GM18858 (cell line): ENCODE measurements at regions not wholly inside any gene's neighbourhood (a gene's known extent, or its start where the extent isn't known, plus 50 kb on each side); places are given as distances from the start of the nearest gene placed in this dataset.

Source experiments
- ATAC-seq: cut with Tn5 transposase; IDR thresholded peaks from one replicate; pipeline ENCODE4 v1.9.1; 2021; ENCODE audit not compliant: unreplicated experiment

DNA sequence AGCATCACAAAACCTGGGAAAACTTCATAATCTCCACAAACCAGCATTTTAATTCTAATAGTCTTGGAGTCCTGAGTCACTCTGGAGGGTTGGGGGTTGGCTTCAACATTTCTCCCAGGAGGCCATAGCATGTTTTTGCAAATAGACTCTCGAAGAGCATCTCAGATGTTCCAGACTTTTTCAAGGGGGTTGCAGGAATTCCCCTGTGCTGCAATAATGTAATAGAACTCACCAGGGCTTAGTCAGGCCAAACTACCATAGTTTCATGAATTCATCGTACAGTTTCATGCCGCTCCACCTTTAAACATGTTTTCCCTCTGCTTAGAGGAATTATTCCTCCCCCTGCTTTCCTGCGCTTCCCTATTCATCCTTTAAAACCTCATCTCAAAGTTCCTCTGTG is 499.5 kb upstream of the KLF4 start:
- no peak for ATAC-seq

DNA sequence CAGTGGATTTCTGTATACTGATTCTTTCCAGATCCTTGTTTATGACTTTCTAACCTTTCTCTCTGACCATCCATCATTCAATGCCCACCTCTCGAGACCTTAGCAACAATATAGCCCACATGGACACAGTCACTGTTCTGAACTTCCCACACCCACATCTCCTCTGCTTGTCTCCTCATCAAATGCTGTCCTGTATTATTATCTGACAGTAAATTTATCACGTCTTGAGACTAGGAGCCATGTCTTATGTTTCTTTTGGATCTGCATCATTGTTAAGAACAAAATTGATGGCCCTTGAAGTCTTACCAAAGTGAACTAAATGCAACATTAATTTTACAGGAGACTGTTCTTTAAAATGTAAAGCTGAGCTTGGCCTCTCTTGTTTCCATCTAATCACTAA is 495.4 kb upstream of the KLF4 start:
- no peak for ATAC-seq

DNA sequence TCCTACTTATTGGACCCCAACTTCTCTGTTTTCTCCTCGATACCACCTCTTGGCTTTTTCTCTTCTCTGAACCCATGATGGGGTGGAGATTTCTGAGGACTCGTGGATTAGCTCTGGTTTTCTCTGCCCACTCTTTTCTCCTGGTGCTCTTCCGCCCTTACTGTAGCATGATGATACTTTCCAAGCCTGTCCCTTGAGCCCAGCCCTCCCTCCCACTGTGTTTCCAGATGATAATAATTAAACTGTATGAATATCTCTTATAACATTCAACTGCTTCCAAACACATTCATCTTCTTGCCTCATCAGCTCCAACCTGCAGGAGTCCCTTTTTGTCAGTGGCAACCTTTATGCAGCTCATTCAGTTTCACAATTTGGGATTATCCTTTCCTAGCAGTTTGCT is 494.2 kb upstream of the KLF4 start:
- no peak for ATAC-seq

DNA sequence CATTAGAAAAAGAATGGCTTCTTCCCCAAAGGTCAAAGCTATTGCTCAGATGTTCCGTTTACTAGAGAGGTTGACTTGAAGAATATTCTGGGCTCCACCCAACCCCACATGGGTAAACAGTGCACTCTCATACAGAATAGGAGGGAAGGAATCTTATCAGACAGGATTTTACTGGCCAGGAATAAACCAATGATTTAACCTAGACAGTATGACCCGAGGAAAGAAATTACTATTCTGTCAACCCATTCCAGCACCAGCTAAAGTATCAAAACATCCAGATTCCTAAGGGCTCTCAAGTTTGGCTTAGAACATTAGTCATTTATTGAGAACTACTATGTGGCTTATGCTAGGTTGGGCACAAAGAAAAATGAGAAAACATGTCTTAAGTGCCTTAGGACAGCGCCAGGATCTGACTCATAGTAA is 493.6 kb upstream of the KLF4 start:
- no peak for ATAC-seq

DNA sequence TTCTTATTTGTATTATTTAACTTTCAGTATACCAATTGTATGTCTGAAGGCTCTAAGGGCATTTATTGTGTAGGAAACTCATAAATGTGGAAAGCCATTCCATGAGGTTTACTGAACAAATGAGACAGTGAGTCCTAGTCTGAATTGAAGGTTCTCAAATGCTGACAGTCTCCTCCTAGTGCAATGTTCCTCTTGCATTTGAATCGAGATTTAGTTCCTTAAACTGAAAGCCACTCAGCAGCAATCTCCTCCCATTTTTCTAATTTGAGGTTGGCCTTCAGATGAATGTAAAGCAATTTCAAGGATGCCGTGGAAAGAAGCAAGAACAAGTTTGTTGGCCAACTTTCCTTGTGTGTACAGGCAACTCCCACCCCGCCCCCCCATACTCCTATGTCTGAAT is 493.2 kb upstream of the KLF4 start:
- no peak for ATAC-seq

DNA sequence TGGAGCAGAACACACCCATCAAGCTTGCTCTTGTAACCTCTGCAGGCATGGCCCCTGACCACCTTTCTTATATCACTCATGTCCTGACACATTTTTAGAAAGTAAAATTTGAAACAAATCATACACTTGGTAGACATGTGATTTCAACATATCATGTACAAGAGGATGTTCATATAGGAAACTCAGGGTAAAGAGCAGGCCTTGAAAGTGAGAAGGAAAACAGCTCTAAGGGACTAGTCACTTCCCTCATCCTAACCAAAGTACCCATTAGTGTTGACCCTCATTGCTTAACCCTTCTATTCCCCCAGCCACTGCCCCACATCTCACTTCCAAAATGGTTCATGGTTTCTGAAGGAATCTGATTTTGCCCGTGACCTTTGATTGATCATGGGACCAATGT is 492.4 kb upstream of the KLF4 start:
- no peak for ATAC-seq

DNA sequence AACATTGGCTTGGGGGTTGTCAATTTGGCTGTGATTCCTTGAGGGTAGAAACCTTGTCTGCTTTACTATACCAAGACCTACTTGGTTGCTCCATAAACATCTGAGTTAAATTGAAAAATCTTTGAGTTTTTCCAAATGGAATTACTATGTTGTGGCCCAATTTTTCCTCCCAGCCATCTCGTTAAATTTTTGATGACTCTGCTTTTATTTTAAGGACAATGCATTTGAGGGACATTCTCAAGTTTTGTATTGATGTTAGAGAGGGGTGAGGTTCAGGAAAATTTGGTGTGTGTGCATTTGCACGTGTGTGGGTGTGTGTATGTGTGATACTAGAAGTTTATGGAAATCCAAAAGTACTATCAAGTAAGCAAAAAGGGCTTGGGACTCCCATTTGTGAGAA is 491.4 kb upstream of the KLF4 start:
- ATAC-seq, result no peak

DNA sequence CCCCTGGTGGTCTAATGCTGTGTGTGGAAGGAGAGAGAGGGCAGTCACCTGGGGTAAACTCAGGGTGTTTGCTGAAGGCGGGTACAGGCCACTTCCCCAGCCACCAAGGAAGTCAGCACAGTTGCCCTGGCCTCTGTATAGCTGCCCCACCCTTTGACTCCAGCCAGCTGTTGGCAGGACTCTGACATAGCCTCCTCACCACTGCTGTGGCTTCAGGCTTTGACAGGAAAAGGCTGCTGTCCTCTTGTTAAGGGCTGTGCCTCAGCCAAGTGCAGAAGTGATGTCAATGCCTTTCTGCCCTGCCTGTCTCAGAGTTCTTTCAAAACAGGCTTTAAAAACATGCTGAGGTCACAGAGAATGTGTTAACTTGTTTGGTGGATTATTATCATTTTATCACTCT is 487.2 kb upstream of the KLF4 start:
- ATAC-seq, result no peak

DNA sequence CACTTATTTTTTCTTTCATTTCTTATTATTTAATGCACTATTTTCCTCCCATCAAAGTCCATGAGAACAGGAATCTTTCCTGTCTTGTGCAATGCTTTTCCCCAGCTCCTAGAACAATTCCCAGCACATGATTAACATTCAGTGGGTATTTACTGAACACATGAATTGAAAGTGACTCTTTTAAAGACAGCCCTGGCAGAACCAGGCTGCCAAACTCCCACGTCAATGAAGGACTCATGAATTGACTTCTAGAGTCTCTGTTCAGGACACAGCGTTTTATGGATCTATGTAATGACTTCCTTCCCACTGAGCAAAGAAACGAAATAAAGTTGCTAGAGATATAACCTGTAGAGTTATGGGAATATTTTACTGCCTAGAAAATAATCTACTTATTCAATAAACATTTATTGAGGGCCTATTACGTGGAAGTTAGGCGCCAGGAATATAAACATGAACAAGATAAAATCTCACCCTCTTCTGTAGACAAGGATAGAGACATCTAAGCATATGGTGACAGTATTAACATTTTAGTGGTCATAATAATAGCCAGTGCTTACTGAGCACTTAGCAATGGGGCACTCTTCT is 485.9 kb upstream of the KLF4 start:
- no peak for ATAC-seq

DNA sequence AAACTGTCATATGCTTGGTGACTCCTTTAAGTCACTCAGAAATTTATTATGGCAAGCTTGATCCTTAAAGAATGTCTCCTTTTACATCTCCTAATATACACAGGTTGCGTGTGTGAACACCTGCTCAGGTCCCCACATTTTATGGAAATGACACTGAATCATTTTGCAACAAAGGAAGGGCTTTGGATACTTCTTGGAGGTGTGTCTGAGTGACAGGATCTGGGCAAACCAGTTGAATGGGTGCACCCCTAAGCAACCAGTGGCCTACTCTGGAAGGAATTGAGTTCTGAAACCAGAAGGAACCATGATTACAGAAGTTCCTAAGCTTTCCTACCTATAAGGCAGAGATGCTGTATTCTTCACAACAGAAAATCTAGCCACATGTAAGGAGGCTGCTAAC is 483.9 kb upstream of the KLF4 start:
- no peak for ATAC-seq

DNA sequence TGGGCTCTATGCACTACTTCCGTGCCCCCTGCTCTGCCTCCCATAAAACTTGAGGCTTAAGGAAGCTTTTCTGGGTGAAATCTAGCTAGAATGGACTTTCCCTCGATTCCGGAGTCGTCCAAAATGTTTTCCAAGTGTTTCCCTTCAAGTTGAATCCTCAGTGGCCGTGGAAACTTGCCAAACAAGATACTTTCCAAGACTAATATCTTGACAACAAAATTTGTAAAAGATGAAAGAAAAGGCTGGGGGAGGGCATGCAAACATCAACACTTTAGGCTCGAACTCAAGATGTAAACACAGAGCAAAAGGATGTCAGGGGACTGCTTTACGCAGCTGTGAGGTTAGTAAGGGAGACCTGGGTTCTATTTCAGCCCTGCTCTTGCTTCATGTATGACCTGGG is 482.8 kb upstream of the KLF4 start:
- no peak for ATAC-seq

DNA sequence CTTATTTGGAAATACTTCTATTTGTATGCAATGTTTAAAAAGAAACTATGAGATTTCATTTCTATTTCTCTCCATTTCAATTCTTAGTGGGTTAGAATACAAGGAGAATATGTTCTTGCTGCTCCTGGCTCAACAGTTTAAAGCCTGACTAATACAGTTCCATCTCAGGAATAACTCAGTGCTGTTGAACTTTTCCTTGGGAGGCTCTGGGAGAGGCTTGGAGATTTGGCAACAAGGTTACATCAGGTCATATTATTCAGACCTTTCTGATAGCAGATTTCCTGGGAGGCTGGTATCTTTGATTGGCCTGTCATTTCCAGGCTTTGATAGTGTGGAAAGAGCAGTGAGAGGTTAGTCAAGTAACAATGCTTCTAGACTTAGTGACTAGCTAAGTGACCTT is 481.7 kb upstream of the KLF4 start:
- ATAC-seq, result no peak

DNA sequence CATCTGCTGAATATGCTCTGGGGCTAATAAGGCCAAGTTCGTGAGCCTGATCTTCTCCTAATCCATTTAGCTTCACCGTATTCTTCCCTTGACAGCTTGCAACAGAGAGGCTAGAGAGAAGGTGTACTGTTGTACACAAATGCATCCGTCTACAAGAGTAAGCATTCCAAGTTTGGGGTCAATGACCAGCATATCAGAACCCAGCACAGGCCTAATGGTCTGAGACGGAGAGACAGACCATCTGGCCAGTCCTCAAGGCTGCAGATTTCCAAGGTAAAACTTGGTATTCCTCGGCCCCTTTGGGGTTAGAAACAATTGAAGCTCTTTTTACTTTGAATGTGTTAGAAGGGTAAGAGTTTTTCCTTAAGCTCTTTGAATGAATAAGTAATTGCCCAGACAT is 481.2 kb upstream of the KLF4 start:
- ATAC-seq, result no peak

DNA sequence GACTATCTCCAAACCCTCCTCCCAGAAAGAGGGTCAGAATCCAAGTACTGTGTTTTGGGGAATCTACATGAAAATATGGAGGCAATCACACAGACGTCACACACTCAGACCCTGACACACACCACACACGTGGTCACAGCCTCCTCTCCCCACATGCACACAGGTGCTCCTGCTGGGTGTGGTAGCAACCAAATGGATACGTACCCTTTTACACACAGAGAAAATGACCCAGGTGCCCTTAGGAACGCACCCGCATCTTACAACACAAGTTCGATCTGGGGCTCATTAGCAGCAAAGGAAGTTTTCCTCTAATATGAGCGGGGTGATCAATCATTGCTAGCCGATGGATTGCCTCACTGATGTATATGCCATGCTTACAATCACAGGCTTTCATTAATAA is 480.2 kb upstream of the KLF4 start:
- no peak for ATAC-seq

DNA sequence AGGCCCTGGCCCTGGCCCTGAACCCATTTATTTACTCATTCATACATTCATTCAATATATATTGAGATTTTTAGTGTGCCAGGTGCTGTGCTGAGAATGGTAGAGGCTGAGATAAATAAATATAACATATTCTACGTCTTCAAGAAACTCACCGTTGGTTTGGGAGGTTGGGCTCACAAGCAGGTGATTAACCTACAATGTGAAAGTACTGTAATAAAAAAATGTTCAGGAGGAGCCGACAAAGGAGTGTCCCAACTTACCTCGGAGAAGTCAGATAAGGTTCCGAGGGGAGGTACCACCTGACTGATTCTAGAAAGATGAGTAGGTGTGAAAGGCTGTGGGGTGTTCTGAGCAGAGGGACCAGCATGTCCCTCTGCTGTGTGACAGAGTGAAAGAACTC is 479.6 kb upstream of the KLF4 start:
- no peak for ATAC-seq

DNA sequence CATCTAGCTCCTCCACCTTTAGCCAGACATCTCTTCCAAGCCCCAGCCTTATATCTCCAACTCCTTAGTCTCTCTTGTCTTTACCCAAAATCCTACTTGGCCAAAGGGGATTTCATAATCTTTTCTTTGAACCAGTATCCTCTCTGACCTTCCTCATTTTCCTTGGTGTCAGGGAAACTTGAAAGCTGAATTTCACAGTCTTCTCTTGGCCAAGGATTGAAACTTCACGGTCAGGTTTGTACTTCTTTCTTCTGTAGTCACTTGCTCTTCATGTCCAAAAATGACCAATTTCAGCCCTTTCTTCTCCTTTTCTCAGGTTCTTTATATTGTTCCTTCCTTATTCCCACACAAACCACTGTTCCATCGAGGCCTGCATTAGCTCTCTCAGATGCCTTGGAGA is 473.7 kb upstream of the KLF4 start:
- no peak for ATAC-seq

DNA sequence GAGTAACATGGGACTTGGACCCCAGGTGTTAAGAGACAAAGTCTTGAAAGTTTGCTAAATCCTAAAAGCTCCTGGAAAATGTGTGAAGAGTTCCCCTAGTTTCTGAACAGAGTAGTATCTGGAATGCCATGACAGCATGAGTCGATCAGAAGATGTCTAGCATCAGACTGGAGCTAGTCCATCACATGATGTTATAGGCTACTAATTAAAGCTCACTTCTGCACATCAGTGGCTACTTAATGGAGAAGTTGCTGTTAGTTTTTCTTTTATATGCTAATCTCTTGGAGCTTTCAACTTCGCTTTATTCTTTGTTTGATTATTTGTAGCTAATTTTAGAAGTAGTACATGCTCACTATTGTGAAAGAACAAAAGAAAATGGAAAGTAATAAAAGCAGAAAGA is 471.3 kb upstream of the KLF4 start:
- ATAC-seq, result no peak

DNA sequence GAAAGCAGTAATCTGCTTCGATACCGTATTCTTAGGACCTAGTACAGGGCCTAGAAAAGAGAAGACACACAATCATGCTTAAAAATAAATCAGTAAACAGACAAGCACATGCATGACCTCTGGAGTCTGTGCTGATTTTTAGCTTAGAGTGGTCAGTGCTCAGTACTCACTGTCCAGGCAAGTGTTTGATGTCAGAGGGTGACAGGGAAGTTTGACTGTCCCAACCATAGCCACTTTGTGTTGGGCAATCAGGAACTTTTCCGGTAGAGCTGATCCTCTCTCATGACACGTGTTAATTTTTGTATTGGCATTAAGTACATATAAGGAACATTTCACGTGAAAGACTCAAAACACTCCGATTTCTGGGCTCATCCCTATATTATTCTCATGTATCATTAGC is 464.7 kb upstream of the KLF4 start:
- ATAC-seq, result no peak

DNA sequence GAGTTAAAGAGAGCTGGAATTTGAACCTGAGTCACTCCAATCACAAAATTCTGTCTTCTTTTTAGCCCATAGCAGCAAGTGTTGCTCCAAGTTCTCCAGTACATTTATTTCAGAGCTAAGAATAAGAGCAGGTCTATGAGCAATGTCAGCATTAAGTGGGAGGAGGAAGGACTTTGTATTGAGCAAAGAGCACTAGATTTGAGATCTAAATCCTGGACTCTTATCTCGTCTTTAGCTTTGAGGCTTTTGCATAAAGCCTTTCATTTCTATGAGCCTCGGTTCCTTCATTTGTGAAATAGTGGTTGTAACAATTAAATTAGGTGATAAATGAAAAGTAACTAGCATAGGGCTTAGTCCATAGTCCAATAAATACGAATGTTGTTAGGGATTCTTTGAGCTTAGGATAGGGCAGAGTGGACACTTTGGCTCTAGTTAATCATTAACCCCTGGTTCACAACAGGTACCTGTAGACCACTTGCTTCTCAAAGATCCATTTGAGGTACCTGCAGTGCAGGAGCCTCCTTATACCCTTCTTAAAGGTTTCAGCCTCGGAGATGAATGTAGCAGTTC is 464.1 kb upstream of the KLF4 start:
- ATAC-seq, result no peak

DNA sequence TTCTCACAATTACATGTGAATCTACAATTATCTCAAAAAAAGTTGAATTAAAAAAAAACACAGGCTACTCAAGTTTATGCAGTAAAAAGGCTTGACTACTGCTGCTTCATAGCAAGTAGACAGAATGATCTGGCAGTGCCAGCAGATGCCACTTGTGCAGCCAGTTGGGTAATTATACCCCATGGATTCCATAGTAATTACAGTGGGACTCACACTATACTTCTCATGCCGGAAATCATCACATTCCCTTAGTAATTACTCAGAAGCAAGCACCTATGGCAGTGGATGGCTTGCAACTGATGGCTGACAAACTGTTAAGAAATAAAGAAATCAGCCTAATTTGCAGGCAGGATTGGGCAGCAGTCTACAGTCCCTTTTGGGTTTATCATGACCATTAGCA is 463.2 kb upstream of the KLF4 start:
- no peak for ATAC-seq

DNA sequence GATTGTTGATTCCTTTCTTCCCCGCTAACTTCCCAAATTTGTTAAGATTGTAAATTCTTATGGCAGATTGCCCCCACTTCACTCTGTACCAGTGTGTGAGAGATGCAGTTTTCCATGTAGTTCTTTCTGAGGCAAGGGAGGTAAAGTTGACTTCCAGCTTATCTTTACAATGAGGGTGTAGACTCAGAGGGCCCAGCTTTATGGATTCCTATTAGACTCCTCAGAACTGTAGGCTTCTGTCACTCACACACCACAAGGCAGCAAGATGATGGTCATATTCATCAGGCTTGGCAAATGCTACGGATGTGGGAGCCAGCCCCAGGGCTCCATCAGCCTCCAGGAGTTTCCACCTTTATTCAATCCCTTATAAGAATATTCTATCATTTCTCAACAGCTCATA is 461.9 kb upstream of the KLF4 start:
- no peak for ATAC-seq

DNA sequence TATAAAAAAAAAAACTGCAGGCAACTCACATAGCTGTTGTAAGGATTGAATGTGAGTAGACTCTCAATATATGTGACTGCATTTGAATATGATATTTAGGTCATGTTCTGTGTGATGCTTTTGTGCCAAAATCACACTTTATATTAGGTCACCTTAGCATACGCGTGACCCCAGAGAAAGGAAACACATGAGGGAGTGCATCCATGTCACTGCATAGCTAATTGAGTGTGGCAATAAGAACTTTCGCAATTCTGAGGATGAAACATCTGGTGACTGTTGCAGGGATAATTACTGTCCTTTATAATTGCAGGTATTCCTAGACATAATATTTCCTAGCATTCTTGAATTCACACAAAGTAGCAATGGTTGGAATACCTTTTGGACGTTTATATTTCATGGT is 459.5 kb upstream of the KLF4 start:
- ATAC-seq, result no peak

DNA sequence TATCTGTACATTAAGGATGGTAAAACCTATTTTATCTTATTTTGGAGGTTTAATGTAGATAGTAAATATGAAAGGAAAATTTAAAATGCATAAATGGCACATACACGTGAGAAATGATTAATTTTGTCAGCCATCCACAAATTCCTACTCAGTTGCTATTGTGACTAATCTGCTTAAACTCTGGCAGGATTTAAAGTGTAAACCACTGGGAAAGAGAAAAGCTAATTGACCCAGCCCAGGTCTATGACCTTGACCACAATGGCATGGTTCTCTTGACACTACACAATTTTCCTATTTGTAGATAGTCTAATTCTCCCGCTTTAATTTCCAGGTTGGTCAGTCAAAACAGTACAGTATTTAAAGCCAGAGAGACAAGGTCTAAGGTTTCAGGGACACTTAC is 459.0 kb upstream of the KLF4 start:
- ATAC-seq, result no peak

DNA sequence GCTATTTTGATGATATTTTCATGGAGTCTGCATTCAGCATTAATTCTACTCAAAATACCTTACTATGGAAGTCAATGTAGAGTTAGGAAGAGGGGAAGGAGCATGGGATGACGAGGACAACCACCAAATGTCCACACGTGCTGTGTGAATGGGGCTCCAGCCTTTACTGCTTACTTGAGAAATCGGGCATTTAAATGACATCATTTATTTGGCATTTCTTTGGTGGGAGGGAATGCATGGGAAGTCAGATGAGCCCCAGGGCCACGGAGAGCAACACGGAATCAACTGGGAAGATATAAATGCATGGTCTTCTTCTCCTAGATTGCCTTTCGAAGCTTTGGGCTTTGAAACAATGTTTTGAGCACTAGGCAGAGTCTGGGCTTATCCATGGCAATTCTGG is 458.5 kb upstream of the KLF4 start:
- ATAC-seq, result no peak
